ENCODE measurements at regions not wholly inside any gene's neighbourhood (a gene's known extent, or its start where the extent isn't known, plus 50 kb on each side); places are given as distances from the start of the nearest gene placed in this dataset.

GRCh38 chr6:227074-227782, 65.1 kb upstream of the DUSP22 start:
- H3K27ac ChIP-seq (ENCODE audit: low read length): peak overlapping the region; percentile 100
- no peaks in the 10 kb centered on the region for H3K36me3 ChIP-seq (replicated peaks; ENCODE audit: low read depth, low read length)
- H3K9ac ChIP-seq (ENCODE audit: low read length): peak overlapping the region; percentile 98

GRCh38 chr6:227812-228338, 64.4 kb upstream of the DUSP22 start:
- H3K36me3 ChIP-seq (replicated peaks; ENCODE audit: low read depth, low read length): no peaks in the 10 kb centered on the region
- peak overlapping the region; percentile 36; the same call in 1 of the 2 replicates for H3K4me3 ChIP-seq (ENCODE audit: low read length)
- peak overlapping the region; percentile 100 for H3K27ac ChIP-seq (ENCODE audit: low read length)
- H3K9ac ChIP-seq (ENCODE audit: low read length): peak overlapping the region; percentile 98
- TF ChIP-seq CTCF (IDR thresholded peaks at IDR 0.05; ENCODE audit: low read depth, low read length): no peak
- no peak for TF ChIP-seq EZH2phosphoT487 (IDR thresholded peaks at IDR 0.05; ENCODE audit: low read depth)
- no peaks in the 10 kb centered on the region for H3K9me3 ChIP-seq (ENCODE audit: insufficient read depth, low read length)
- H3K4me1 ChIP-seq (ENCODE audit: low read length): peaks cover 99% of the 10 kb centered on the region
- no peaks in the 10 kb centered on the region for H4K20me1 ChIP-seq (ENCODE audit: insufficient read depth, low read length)
- no peak overlapping the region for H2AFZ ChIP-seq (ENCODE audit: low read depth, low read length)
- peaks cover 28% of the 10 kb centered on the region for H3K79me2 ChIP-seq (ENCODE audit: low read length)
- H3K4me2 ChIP-seq (ENCODE audit: low read length): peak overlapping the region; percentile 68
- H3K27me3 ChIP-seq (ENCODE audit: low read depth, low read length): no peaks in the 10 kb centered on the region

More at GRCh38 chr6:227074-227782, 65.1 kb upstream of the DUSP22 start:
- Histone ChIP-seq H3K9me3 (ENCODE audit: insufficient read depth, low read length) (no peaks in the 10 kb centered on the region), H2AFZ (ENCODE audit: low read depth, low read length) (no peak overlapping the region), H3K4me3 (ENCODE audit: low read length) (peak overlapping the region; percentile 41), H3K27me3 (ENCODE audit: low read depth, low read length) (no peaks in the 10 kb centered on the region), H3K4me2 (ENCODE audit: low read length) (peak overlapping the region; percentile 68), H4K20me1 (ENCODE audit: insufficient read depth, low read length) (no peaks in the 10 kb centered on the region), H3K79me2 (ENCODE audit: low read length) (peaks cover 28% of the 10 kb centered on the region), H3K4me1 (ENCODE audit: low read length) (peaks cover 99% of the 10 kb centered on the region)
- TF ChIP-seq CTCF (IDR thresholded peaks at IDR 0.05; ENCODE audit: low read depth, low read length) (peak; percentile 71), EZH2phosphoT487 (IDR thresholded peaks at IDR 0.05; ENCODE audit: low read depth) (no peak)

- peaks cover 94% of the 10 kb centered on the region for H3K4me1 ChIP-seq (ENCODE audit: low read length)
- H3K79me2 ChIP-seq (ENCODE audit: low read length): peaks cover 18% of the 10 kb centered on the region
- H3K27ac ChIP-seq (ENCODE audit: low read length): peak overlapping the region; percentile 100
- TF ChIP-seq EZH2phosphoT487 (IDR thresholded peaks at IDR 0.05; ENCODE audit: low read depth) (no peak), CTCF (IDR thresholded peaks at IDR 0.05; ENCODE audit: low read depth, low read length) (no peak)
- H3K36me3 ChIP-seq (replicated peaks; ENCODE audit: low read depth, low read length): no peaks in the 10 kb centered on the region
- H3K27me3 ChIP-seq (ENCODE audit: low read depth, low read length): no peaks in the 10 kb centered on the region
- H3K9me3 ChIP-seq (ENCODE audit: insufficient read depth, low read length): no peaks in the 10 kb centered on the region
- no peak overlapping the region for H2AFZ ChIP-seq (ENCODE audit: low read depth, low read length)
- peak overlapping the region; percentile 98 for H3K9ac ChIP-seq (ENCODE audit: low read length)
- peak overlapping the region; percentile 71 for H3K4me2 ChIP-seq (ENCODE audit: low read length)
- no peaks in the 10 kb centered on the region for H4K20me1 ChIP-seq (ENCODE audit: insufficient read depth, low read length)
- peak overlapping the region; percentile 37 for H3K4me3 ChIP-seq (ENCODE audit: low read length)
These were observed 63.2 kb upstream of the DUSP22 start for GRCh38 chr6:228881-229651.

GRCh38 chr6:231779-232178, 60.5 kb upstream of the DUSP22 start:
- peak overlapping the region; percentile 42; the same call in 1 of the 2 replicates for H3K9ac ChIP-seq (ENCODE audit: low read length)
- no peaks in the 10 kb centered on the region for H4K20me1 ChIP-seq (ENCODE audit: insufficient read depth, low read length)
- H3K27ac ChIP-seq (ENCODE audit: low read length): peak overlapping the region; percentile 100
- no peak overlapping the region for H3K4me3 ChIP-seq (ENCODE audit: low read length)
- no peaks in the 10 kb centered on the region for H3K27me3 ChIP-seq (ENCODE audit: low read depth, low read length)
- H2AFZ ChIP-seq (ENCODE audit: low read depth, low read length): no peak overlapping the region
- H3K4me2 ChIP-seq (ENCODE audit: low read length): peak overlapping the region; percentile 15; the same call in 1 of the 2 replicates
- H3K36me3 ChIP-seq (replicated peaks; ENCODE audit: low read depth, low read length): no peaks in the 10 kb centered on the region
- peaks cover 92% of the 10 kb centered on the region for H3K4me1 ChIP-seq (ENCODE audit: low read length)
- no peaks in the 10 kb centered on the region for H3K9me3 ChIP-seq (ENCODE audit: insufficient read depth, low read length)
- TF ChIP-seq EZH2phosphoT487 (IDR thresholded peaks at IDR 0.05; ENCODE audit: low read depth): no peak
- no peak for TF ChIP-seq CTCF (IDR thresholded peaks at IDR 0.05; ENCODE audit: low read depth, low read length)
- 0 out of 2 replicates have a peak, but pooled peaks cover 2% of the 10 kb centered on the region for H3K79me2 ChIP-seq (ENCODE audit: low read length)
